Stomach (tissue), 8 donors: ENCODE measurements at regions not wholly inside any gene's neighbourhood (a gene's known extent, or its start where the extent isn't known, plus 50 kb on each side); places are given as distances from the start of the nearest gene placed in this dataset.
A peak's percentile ranks its signal among the peaks of the same experiment; 100 is the strongest.

Experiments
- DNase-seq, 2 donors: peaks; one replicate each; pipeline versions ENCODE4 v3.0.0 to v3.0.0-alpha.2; 2013 to 2019
- H3K27ac ChIP-seq, 5 donors: fragments of 200-600 bp in 4 of 5; sonication (generic) in 4 of 5; one replicate each; pipeline ENCODE4 v1.5.1; 2013 to 2019; ENCODE audit warnings: mild to moderate bottlenecking in 1 of 5, moderate library complexity in 1 of 5
- H3K27me3 ChIP-seq, 3 donors: fragments of 200-600 bp; sonication (generic); one replicate each; pipeline ENCODE4 v1.5.1; 2017 to 2019; ENCODE audit warnings: mixed run types in 1 of 3
- H3K36me3 ChIP-seq, 4 donors: fragments of 200-600 bp; sonication (generic); 1 replicate in 3 of 4; 2 replicates in 1 of 4; pipeline ENCODE4 v1.5.1; 2016 to 2019
- H3K4me1 ChIP-seq, 4 donors: fragments of 200-600 bp; sonication (generic); one replicate each; pipeline ENCODE4 v1.5.1; 2016 to 2019
- H3K4me3 ChIP-seq, 4 donors: fragments of 200-600 bp; sonication (generic) in 3 of 4; one replicate each; pipeline ENCODE4 v1.5.1; 2016 to 2019; ENCODE audit warnings: mild to moderate bottlenecking in 1 of 4
- H3K9me3 ChIP-seq, 4 donors: fragments of 200-600 bp; sonication (generic); one replicate each; pipeline ENCODE4 v1.5.1; 2016 to 2019
- EP300 ChIP-seq: sonication (generic); formaldehyde crosslinking; IDR thresholded peaks from one replicate; pipeline ENCODE4 v1.6.1; 2017; ENCODE audit warnings: antibody characterized with exemption
- POLR2A ChIP-seq, 4 donors: fragments of 450-650 bp; IDR thresholded peaks; one replicate each; pipeline ENCODE4 v1.6.1; 2016; ENCODE audit warnings: antibody characterized with exemption in 4 of 4, control low read depth in 2 of 4, mild to moderate bottlenecking in 1 of 4, moderate library complexity in 1 of 4
- POLR2AphosphoS5 ChIP-seq, 3 donors: sonication (generic); formaldehyde crosslinking; IDR thresholded peaks; one replicate each; pipeline ENCODE4 v1.6.1; 2016; ENCODE audit warnings: antibody characterized with exemption in 3 of 3
- WGBS, 5 donors: extraction: QIAGEN DNeasy Blood & Tissue Kit in 3 of 5; methylation state at CpG; one replicate each; pipeline versions ENCODE4 v1.1.5 to v1.1.7; 2013 to 2018; 5-methylcytosine and 5-hydroxymethylcytosine counted together
- intact Hi-C: fragments of 100-400 bp; cut with DNase I; formaldehyde crosslinking; loops from one replicate; pipeline ENCODE4 v1.15.1; 2023; ENCODE audit warnings: low total_unique reads
- TF ChIP-seq, protein P1 (sequence below), 7 experiments: fragments of 450-650 bp in 4 of 7; fragments of 200-600 bp in 3 of 7; sonication (generic) in 3 of 7; IDR thresholded peaks; one replicate each; pipeline ENCODE4 v1.5.1; 2016 to 2019; ENCODE audit warnings: antibody characterized with exemption in 7 of 7, control low read depth in 2 of 7, mild to moderate bottlenecking in 1 of 7
- donor health status: healthy with polysubstance abuse.
- donor health status: Bipolar disorder and iron deficiency.
- donor health status: healthy.

DNA sequence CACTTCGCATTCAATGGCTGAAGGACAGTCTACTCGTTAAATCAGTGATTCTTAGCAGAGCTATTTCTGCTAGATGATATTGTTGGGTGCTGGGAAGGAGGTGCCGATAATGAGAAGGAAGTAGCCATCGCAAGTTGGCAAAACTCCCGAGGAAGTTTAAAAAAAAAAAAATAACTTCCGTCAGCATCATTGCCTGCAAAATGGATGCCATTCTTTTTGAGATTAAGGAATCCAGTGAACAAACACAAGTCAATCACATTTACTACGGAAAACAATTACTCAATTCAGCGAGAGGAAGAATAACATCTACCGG, 74.4 kb upstream of the SFMBT2 start:
- Histone ChIP-seq H3K36me3 (no peaks in the 10 kb centered on the region), H3K27me3 (peaks cover 0 to 30% (median 0%) of the 10 kb centered on the region in 3 donors), H3K27ac (peak overlapping the region in 4 of 5 donors; percentile 31 to 66 (median 45)), H3K4me3 (no peak overlapping the region), H3K4me1 (peaks cover 0 to 36% (median 5%) of the 10 kb centered on the region in 4 donors), H3K9me3 (no peaks in the 10 kb centered on the region)
- intact Hi-C loops = no loop called here
- peak in 1 of 2 donors; percentile 27 for DNase-seq
- WGBS, 5 donors = 23 to 41% (median 28%) methylated on average over 9 of the region's 9 CpGs
- TF ChIP-seq POLR2AphosphoS5 (IDR thresholded peaks at IDR 0.05) = no peak
- TF ChIP-seq, protein P1, sequence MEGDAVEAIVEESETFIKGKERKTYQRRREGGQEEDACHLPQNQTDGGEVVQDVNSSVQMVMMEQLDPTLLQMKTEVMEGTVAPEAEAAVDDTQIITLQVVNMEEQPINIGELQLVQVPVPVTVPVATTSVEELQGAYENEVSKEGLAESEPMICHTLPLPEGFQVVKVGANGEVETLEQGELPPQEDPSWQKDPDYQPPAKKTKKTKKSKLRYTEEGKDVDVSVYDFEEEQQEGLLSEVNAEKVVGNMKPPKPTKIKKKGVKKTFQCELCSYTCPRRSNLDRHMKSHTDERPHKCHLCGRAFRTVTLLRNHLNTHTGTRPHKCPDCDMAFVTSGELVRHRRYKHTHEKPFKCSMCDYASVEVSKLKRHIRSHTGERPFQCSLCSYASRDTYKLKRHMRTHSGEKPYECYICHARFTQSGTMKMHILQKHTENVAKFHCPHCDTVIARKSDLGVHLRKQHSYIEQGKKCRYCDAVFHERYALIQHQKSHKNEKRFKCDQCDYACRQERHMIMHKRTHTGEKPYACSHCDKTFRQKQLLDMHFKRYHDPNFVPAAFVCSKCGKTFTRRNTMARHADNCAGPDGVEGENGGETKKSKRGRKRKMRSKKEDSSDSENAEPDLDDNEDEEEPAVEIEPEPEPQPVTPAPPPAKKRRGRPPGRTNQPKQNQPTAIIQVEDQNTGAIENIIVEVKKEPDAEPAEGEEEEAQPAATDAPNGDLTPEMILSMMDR (IDR thresholded peaks at IDR 0.05) = no peak
- TF ChIP-seq POLR2A (IDR thresholded peaks at IDR 0.05) = no peak
- no peak for TF ChIP-seq EP300

DNA sequence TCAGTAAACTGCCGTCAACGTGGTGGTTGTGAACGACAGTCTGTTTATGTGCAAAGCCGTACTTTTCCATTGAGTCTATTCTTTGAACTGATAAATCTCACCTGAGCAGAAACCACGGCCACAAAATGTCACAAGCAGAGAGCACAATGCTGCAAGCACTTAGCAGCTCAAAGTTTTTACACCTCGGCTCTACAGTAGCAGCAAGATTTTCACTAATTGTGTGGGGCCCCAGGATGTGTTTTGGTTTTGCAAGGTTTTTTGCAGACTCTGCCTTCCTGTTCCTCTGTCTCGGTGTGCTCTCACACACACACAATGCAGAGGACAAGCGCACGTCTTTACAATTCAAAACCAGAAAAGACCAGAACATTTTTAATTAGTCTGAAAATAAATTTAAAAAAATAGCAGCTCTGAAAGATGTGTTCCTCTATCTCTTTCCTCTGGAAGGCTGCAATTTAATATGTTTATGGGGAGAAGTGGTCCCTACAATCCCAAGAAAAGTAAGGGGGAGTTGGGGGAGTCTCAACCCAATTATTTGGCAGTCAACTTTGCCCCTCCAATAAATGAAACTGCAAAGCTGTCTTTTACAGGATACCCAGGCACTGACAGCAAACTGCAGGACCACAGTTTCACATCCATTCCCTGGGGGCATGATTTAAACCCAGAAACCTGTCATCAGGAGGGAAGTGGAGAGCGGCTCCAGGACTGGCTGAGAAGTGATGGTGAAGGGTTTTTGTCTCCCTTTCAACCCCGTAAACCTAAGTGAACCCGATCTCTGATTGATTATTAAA, 73.8 kb upstream of the SFMBT2 start:
- WGBS, 5 donors = 23 to 34% (median 30%) methylated on average over 12 of the region's 12 CpGs
- H3K4me1 ChIP-seq = peaks cover 0 to 39% (median 5%) of the 10 kb centered on the region in 4 donors
- peaks cover 0 to 30% (median 0%) of the 10 kb centered on the region in 3 donors for H3K27me3 ChIP-seq
- no peaks in the 10 kb centered on the region for H3K9me3 ChIP-seq
- peak overlapping the region in 4 of 5 donors; percentile 31 to 66 (median 45) for H3K27ac ChIP-seq
- no peaks in the 10 kb centered on the region for H3K36me3 ChIP-seq
- peak in 1 of 2 donors; percentile 73 for DNase-seq
- H3K4me3 ChIP-seq = no peak overlapping the region
- intact Hi-C loops = no loop called here
- TF ChIP-seq, protein P1 (IDR thresholded peaks at IDR 0.05) = no peak
- TF ChIP-seq EP300 = no peak
- TF ChIP-seq POLR2AphosphoS5 (IDR thresholded peaks at IDR 0.05) = no peak
- no peak for TF ChIP-seq POLR2A (IDR thresholded peaks at IDR 0.05)

DNA sequence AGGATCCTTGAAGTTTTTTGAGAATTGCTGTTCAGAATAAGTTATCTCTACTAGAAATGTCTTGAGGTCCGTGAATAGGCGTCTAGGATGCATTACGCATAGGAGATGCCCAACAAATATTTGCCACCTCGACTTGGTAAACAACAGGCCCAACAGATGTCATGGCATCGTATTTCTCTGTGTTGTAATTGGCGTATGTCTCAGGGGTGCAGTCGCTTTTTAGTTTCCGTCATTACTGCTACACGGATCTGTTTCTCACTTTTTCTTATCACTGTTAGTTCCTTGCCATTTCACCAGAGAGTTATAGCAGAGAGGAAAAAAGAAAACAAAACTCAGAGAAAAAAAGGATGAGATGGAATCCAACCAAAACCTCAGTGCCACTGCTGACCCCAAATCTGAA, 73.0 kb upstream of the SFMBT2 start:
- TF ChIP-seq POLR2AphosphoS5 (IDR thresholded peaks at IDR 0.05) (no peak), EP300 (no peak), POLR2A (IDR thresholded peaks at IDR 0.05) (no peak)
- TF ChIP-seq, protein P1 (IDR thresholded peaks at IDR 0.05) = no peak
- Histone ChIP-seq H3K27ac (peak overlapping the region in 2 of 5 donors; percentile 56 to 66), H3K4me3 (no peak overlapping the region), H3K36me3 (no peaks in the 10 kb centered on the region), H3K27me3 (peaks cover 0 to 30% (median 0%) of the 10 kb centered on the region in 3 donors), H3K4me1 (peaks cover 0 to 38% (median 3%) of the 10 kb centered on the region in 4 donors), H3K9me3 (no peaks in the 10 kb centered on the region)
- intact Hi-C loops = no loop called here
- WGBS, 5 donors = 58 to 73% (median 65%) methylated on average over 9 of the region's 9 CpGs
- DNase-seq = peak in 1 of 2 donors; percentile 17

DNA sequence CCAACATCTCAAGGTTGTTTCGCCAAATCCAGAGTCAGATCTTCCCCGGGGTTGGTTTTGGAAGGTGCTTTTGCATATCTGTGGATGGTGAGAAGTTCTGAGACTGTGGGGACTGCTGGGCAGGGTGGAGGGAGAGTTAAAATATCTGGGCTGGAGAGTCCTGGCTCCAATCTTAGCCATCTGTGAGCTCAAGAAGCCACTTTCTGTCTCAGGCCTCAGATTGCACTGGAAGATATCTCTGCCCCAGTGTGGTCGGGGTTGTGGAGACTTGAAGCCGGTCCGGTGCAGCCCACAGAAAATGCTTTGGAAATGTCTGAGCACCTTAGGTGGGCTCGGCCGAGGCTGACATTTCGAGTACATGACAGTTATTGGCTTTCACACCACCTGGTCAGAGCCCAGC, 72.2 kb upstream of the SFMBT2 start:
- 88 to 92% (median 91%) methylated on average over 8 of the region's 8 CpGs for WGBS, 5 donors
- Histone ChIP-seq H3K4me3 (no peak overlapping the region), H3K36me3 (no peaks in the 10 kb centered on the region), H3K4me1 (peaks cover 0 to 32% (median 0%) of the 10 kb centered on the region in 4 donors), H3K27ac (peak overlapping the region in 1 of 5 donors; percentile 56), H3K9me3 (no peaks in the 10 kb centered on the region), H3K27me3 (peaks cover 0 to 30% (median 0%) of the 10 kb centered on the region in 3 donors)
- DNase-seq = no peak
- intact Hi-C loops = no loop called here
- no peak for TF ChIP-seq POLR2AphosphoS5 (IDR thresholded peaks at IDR 0.05)
- TF ChIP-seq EP300 = no peak
- TF ChIP-seq, protein P1 (IDR thresholded peaks at IDR 0.05) = no peak
